Mammary epithelial cell (primary cell): ENCODE measurements at regions not wholly inside any gene's neighbourhood (a gene's known extent, or its start where the extent isn't known, plus 50 kb on each side); places are given as distances from the start of the nearest gene placed in this dataset.

ENCODE experiments used
- CTCF ChIP-seq, 2 donors: IDR thresholded peaks in 1 of 2; conservative IDR thresholded peaks in 1 of 2; 2 replicates each; pipeline ENCODE4 v1.5.1; 2011 to 2012; ENCODE audit warnings: inconsistent platforms in 2 of 2, low read length in 2 of 2, mild to moderate bottlenecking in 2 of 2, control low read depth in 1 of 2, low read depth in 1 of 2; ENCODE audit not compliant: insufficient read depth in 1 of 2; ENCODE audit errors: extremely low read depth in 1 of 2
- EZH2 ChIP-seq: IDR thresholded peaks from 2 replicates; pipeline ENCODE4 v1.6.1; 2012; ENCODE audit warnings: low read length, inconsistent platforms, borderline replicate concordance

- TF ChIP-seq CTCF (conservative IDR thresholded peaks at IDR 0.05 in 1 of 2, IDR thresholded peaks at IDR 0.05 in 1 of 2; ENCODE audit: extremely low read depth in 1 of 2, insufficient read depth in 1 of 2, low read depth in 1 of 2, low read length in 2 of 2) (no peak), EZH2 (no peak)
Observed at GRCh38 chr4:8706216-8707044, 113.9 kb downstream of the CPZ start.
